HG02642 (cell line): ENCODE measurements at regions not wholly inside any gene's neighbourhood (a gene's known extent, or its start where the extent isn't known, plus 50 kb on each side); places are given as distances from the start of the nearest gene placed in this dataset.

Experiments used
- ATAC-seq: cut with Tn5 transposase; IDR thresholded peaks from one replicate; pipeline ENCODE4 v1.9.1; 2021; ENCODE audit warnings: mild to moderate bottlenecking; ENCODE audit not compliant: unreplicated experiment, poor library complexity

GRCh38 chr20:6502999-6503398, 264.5 kb upstream of the BMP2 start:
- ATAC-seq: no peak

- ATAC-seq: no peak
Observed at GRCh38 chr20:6502219-6502618, 265.3 kb upstream of the BMP2 start.

- ATAC-seq: no peak
Observed at GRCh38 chr20:6501061-6501460, 266.4 kb upstream of the BMP2 start.

DNA sequence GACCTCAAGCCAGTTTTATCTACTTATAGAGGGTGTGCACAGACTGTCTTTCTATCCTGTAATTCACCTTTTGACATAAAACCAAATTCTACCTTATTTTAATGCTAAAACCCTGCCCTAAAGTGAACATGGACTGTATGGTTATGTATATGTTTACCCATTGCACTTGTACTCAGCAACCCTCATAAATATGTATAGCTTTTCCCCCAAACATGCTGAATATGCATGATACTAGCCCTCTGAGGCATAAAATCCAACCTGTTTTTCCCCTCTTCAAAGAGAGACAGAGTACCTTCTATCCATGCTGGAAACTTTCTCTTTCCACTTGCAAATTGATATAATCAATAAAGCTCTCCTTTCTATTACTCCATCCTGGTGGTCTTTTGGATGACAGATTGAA, 267.9 kb upstream of the BMP2 start:
- no peak for ATAC-seq

DNA sequence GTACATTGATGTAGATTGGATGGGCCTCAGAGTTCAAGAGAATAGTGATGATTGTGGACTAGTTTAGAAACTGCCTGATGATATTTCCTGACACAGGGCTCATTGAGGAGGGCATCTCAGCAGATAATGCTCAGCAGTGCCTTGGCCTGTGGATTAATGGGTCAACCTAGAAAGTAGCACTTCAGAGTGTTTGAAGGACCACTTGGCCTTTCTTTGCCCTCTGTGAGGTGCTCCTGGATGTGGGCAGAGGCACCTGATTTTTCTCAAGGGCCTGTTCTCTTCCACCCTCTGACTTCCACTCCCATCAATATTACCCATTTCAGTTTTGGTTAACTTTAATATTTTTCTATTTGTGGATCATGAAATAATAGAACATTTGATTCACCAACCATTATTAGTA, 270.6 kb upstream of the BMP2 start:
- ATAC-seq: no peak

DNA sequence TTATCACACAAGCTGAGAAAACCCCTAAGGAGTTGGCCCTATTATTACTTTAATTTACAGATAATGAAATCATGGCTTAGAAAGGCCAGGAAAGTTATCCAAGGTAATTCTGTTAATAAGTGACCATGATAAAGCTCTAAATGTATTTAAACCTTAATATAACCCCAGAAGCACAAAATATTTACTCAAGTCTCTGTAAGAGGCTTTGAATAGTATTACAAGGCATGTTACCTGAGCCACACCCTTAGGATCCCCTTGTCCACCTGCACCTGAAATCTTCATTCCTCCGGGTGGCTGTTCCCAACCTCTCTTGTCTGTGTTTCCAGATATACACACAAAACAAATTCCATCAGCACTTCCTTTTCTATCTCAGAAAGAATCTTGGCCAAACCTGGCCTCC, 271.6 kb upstream of the BMP2 start:
- no peak for ATAC-seq

DNA sequence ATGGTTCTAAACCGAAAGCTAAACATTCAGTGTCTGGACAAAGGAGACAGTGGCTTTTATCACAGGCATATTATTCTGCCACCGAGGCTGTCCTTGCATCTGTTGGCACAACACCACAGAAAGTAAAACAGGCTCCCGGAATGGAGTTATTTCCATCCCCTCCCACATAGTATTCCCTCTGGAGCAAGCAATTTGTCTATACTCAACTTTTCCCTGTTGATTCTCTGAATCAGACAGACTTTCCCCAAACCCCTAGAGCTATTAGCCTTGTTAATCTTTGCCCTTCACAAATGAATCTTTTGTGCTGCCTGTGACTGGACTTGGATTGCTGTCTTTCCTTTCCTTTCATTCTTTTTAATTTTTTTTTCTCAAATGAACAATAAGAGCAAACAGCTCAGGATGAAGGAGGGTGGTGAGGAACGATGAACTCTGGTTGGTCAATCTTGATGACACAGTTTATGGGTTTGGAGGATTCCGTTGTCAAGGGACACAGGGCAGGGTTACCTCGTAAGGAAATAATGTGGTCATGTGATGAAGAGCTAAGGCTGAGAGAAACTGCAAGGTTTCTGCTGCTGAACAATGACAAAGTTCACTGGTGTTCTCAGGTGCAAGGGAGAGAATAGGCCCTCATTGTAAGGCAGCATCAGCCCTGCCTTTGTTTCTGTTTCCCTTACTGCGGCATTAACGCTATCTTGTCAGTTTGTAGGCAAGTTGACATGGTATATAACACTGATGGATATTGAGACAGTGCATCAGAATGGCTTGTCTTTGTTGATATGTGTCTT, 275.0 kb upstream of the BMP2 start:
- ATAC-seq: no peak

- no peak for ATAC-seq
Observed at GRCh38 chr20:6490849-6491248, 276.6 kb upstream of the BMP2 start.

DNA sequence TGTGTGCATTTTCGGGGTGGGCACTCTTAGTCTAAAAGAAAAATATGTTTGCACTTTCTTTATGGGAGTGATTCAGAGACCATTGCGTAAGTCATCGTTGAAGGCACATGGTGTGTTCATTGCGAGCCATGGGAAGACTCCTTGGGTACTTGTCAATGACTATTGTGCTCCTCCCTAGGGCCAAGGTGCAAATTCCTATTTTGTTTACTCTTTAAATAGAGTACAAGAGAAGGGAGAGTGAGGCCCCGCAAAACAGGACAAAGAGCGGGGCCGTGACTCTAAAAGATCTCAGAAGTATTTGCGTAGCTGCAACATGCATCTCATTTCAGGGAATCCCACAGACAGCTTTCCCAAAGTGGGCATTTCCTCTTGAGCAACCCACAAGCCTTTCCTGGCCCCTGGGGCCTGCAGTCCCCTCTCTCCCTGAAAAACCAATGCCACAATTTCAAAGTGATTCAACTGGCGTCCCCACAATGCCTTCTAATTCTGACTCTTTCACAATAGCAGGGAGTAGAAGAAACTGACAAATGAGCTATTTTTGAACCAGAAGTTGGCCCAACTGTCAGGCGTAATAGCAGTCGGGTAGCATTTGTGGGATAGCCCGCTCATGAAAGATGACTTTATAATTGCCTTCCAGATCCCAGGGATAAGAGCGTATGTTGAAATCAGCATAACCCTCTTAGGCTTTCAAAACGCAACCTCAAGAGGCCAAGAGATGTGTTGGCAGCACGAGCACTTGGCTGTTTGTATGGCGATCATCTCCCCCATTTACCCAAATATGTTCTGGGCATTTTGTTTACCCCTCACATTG, 277.9 kb upstream of the BMP2 start:
- no peak for ATAC-seq

GRCh38 chr20:6485351-6485750, 282.1 kb upstream of the BMP2 start:
- no peak for ATAC-seq

DNA sequence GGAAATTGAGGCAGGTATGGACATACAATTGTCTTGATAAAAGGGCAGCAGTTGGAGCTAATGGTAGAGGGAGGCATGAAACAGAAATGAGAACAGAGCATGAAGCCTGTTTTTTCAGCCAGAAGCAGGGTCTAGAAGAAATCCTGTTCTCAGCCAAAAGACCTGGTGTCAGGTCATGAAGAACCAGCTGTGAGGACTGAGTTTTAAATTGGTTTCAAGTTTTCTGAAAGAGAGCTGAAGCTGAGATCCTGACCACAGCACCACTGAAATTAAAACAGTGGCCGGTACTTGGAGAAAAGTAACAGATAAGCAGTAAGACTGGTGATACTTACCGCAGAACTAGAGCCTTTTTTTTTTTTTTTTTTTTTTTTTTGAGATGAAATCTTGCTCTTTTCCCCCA, 283.8 kb upstream of the BMP2 start:
- ATAC-seq: no peak

GRCh38 chr20:6482486-6482885, 285.0 kb upstream of the BMP2 start:
- no peak for ATAC-seq

DNA sequence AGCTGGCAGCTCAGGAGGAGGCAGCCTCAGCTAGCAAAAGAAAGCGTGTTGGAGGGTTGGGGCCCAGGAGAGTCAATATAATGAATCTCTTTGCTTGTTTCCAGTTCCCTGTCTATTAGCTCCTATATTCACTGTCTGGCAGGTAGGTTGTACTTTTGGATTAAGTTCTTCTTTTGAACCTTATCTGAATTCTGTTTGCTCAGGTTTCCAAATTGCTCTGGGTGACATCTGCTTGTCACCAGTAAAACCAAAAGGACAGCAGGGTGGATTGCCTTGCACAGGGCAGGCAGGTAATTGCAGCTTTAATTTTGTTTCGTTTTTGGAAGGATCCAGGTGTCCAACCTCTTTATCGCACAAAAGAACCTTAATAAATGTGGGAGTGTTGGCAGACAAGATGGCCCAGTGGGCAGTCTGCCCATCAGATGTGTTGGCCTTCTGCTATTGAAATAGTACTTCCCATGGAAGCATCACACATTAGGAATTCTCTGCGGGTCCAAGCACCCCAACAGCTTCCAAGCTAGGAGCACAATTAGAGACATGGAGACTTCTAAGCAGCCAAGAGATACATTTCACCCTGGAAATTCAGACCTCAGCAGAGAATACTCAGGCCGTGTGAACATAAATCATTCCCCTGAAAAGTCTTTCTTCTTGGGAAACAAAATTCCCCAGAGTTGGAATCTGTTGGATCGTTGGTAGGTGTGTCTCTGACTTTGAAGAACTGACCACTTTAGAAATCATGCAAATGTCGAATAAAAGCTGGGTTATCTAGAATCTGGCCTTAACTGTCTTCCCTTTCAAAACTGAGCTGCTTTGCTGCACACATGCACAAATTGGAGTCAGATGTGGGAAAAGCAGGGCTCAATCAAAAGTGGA, 286.9 kb upstream of the BMP2 start:
- no peak for ATAC-seq

DNA sequence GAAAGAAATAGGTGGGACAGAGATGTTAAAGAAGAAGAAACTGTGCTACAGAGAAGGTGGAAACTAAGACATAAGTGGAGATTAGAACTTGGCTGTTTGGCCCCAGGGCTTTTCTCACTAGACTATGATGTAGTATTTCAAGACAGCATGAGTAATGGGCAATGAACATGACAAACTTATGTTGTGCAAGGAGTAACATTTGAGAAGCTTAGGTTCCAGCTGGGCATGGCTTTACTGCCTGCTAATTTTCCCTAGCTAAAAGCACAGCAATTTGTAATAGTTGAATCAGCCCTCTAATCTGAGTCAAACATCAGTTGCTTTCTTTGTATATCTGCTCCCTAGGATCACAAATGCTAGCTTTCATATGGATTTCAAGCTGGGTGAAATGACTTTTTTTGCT, 294.3 kb upstream of the BMP2 start:
- ATAC-seq: no peak

DNA sequence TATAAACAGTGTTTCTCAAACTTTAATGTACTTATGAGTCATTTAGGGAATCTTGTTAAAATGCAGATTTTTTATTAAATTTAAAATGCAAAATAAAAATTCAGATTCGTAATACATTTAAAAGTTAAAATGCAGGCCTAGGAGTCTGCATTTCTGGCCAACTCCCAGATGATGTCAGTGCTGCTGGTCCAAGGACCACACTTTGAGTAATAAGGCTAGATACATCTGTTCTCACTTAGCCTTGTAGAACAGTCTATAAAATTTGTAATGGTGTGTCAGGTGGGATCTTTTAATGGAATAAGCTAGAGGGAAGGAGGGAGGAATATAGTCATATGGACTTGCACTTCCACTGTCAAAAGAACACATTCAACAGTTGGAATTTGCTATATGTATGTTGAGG, 295.6 kb upstream of the BMP2 start:
- ATAC-seq: no peak

DNA sequence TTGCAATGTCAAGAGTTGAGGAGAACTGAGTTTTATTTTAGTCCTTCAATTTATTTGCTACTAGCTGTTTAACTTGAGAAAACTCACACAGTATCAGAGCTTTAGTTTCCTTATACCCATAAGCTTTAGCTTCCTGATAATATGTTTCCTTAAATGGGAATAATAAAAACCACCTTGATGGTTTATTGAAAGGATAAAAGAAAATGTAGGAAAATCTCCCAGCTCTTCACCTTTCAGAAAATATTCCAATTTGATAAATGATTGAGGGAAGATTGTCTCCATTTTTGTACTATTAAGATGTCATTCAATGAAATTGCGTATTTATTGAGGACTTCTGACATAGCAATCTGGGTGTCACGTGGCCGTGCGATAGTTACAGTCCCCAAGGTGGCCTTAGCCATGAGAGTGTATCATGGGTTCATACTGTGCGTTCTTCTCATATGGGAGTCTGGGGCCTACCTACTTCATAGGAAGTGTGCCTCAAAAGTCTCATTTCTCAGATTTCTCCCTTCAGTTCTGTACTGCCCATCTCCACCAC, 296.3 kb upstream of the BMP2 start:
- ATAC-seq: no peak

- no peak for ATAC-seq
Observed at GRCh38 chr20:6469695-6470094, 297.8 kb upstream of the BMP2 start.

- ATAC-seq: no peak
Observed at GRCh38 chr20:6468423-6469116, 298.9 kb upstream of the BMP2 start.

DNA sequence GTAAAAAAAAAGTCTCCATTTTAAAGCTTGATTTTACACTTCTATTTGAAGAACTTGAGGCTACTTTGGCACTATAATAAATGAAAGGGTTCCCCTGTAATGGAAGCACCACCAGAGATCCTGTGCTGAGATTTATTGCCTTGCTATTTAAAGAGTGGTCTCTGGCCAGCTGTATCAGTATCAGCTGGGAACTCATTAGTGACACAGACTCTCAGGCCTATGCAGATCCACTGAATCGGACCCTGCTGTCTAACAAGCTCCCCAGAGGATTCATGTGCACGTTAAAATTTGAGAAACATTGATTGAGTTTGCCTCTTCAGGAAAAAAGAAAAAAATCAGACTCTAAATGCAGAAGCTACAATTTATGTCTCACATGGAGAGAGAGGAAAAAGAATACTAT, 299.9 kb upstream of the BMP2 start:
- no peak for ATAC-seq
